NCI-H187 treated with DMSO at 0.1 percent for 48 hours (cell line): ENCODE measurements at regions not wholly inside any gene's neighbourhood (a gene's known extent, or its start where the extent isn't known, plus 50 kb on each side); places are given as distances from the start of the nearest gene placed in this dataset.
"Not testable (repeated sequence)": the region's sequence is repeated elsewhere in the genome, so short reads cannot be mapped to it uniquely, and the experiment has no call there.

ENCODE experiments used
- DNase-seq: peaks from one replicate; lab custom pipeline; 2025; lab: John Stamatoyannopoulos, UW

DNA sequence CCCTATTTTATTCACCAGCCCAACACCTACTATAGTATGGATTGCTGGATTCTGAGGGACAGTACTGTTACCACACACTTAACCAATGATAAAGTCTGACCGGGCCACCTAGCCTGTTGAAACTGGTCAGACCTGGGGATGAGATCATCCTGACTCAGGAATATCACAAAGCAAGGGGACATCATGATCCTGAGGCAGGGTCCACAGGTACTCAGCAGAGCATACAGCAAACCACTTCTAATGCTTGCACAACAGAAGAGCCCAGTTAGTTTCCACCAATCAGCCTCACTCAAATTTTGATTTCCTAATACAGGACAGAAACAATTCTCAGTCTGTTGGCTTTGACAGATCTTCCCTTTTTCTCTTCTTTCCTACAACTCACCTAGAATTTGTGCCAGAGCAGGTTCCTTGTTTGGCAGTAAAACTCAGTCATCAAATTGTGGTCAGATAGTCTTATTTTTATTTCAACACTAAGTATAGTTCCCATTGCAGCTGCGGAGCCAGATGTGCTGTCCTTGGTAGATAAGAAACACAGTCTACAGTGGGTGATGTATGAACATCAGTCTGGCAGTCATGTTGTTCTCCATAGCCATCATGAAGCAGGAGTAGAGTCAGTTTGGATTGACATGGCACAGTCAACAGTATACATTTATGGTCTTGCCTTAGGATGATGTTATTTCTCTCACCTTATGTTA is 90.1 kb upstream of the PRR23C start:
- no peak for DNase-seq

- DNase-seq = no peak
Measured at GRCh38 chr3:139135657-139136056, 91.0 kb upstream of the PRR23C start.

DNA sequence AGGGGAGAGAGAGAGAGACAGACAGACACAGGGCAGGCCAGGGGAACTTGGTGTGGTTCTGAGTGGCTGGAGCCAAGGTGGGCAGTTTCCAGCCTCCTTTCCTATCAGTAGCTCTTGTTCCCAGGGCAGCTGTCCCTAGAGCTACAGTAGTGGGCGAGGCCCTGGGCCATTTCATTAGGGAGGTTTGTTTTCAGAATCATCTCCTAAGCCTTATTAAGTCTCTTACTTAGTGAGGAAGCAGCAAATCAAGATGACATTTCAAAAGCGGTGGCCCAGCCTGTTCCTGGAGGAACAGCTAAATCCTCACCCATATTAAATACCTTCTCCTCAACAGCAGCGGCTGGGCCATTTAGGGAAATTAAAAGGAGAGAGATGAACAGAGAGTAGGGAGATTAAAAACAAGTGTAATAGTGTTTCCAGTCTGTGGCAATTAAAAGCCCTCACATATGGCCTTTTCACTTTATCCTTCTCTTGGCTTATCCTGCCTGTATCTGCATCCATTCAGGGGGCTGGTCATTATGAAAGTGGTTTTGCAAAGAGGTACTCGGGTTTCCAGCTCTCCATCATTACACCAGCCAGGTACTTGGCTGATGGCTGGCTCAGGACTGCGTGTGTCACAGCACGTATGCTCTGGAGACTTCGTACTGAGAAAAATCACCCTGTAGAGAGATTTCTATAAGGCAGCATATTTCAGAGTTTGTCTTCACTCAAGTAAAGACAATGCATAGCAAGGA is 91.9 kb upstream of the PRR23C start:
- DNase-seq = no peak

DNA sequence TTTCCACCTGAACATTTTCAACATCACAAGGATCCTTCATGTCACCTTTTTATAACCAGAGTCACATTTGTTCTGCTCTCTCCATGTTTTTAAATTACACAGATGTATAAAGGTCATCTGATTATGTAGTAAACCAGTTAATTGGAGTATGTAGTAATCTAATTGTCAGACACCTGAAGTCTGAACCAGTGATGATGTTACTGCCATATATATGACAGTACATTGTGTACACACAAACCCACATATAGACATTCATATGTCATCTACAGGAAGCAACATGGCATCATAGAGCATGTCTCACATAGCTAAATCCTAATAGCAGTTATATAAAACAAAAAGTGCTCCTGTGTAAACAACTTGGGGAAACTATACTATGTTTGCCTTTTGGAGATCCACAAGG is 95.9 kb upstream of the PRR23C start:
- no peak for DNase-seq

GRCh38 chr3:139145980-139146379 is 101.3 kb upstream of the PRR23C start:
- not testable (repeated sequence) for DNase-seq

DNA sequence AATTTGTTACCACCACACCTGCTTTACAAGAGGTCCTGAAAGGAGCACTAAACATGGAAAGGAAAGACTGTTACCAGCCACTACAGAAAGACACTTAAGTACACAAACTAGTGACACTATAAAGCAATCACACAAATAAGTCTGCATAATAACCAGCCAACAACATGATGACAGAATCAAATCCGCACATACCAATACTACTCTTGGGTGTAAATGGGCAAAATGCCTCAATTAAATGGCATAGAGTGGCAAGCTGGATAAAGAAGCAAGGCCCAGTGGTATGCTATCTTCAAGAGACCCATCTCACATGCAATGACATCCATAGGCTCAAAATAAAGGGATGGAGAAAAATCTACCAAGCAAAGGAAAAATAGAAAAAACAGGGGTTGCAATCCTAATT is 106.8 kb upstream of the PRR23C start:
- no peak for DNase-seq

DNA sequence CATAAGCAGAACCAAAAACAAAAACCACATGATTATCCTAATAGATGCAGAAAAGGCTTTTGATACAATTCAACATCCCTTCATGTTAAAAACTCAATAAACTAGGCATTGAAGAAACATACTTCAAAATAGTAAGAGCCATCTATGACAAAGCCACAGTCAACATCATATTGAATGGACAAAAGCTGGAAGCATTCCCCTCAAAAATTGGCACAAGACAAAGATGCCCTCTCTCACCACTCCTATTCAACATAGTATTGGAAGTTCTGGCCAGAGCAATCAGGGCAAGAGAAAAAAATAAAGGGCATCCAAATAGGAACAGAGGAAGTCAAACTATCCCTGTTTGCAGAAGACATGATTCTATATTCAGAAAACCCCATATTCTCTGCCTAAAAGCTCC is 108.7 kb upstream of the PRR23C start:
- not testable (repeated sequence) for DNase-seq

DNA sequence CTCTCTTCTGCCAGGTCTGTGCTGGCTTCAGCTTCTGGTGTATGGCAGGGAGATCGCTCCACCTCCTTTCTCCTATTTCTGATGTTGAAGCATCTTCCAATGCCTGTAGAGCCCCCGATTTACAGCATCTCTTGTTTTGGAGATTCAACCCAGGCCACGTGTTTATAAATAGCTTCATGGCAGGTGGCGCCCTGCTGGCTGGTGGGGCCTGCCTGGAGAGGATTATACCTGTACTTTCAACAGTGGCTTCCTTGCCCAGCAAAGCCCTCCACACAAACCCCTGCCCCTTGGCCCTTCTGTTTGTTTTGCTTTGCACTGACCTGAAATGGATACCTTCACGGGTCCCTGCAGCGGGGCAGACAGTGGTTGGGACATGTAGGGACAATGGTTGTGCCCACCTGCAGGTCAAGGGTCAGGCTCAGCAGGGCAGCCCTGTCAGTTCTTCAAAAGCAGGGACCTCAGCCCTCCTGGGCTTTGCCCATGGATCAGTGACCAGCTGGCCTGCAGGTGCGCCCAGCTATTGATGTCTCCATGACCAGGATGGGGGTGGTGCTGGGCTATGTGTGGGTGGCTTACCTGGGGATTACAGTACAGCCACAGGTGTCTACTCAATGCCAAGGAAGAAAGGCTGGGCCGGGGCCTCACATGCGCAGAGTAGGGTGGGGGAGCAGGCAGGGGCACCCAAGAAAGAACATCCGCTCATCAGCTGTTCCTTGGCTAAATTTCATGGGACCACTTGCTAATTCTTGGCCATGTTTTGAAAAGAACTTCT is 112.7 kb upstream of the PRR23C start:
- no peak for DNase-seq

- no peak for DNase-seq
Measured at GRCh38 chr3:139159356-139159755, 114.7 kb upstream of the PRR23C start.

GRCh38 chr3:139173372-139174108 is 128.8 kb upstream of the PRR23C start:
- DNase-seq = no peak

DNA sequence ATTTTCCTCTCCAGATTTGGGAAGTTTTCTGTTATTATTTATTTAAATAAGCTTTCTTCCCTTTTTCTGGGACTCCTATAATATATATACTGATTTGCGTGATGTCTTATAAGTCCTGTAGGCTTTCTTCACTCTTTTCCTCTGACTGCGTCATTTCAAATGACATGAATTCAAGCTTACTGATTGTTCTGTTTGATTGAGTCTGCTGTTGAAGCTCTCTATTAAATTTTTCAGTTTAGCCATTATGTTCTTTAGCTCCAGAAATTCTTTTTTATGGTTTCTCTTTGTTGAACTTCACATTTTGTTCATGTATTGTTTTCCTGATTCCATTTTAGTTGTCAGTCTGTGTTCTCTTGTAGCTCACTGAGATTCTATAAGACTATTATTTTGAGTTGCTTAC is 135.8 kb upstream of the PRR23C start:
- DNase-seq = no peak

DNA sequence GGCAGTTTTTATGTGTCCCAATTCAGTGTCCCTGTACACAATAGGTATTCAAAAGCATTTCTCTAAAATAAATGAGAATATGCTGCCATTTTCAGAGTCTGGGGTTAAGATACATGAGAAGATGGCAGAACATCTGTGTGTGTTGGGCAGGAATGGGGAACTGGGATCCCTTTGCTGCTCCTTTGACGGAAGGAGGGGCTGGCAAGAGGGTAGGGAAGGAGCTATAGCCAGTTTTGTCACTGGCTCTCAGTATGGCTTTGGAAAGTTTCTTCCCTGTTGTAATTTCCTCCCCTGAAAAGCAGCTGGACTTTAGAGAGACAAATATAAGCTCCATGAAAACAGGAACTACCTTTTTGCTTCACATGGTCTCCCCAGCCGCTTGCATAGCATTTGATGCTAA is 137.5 kb upstream of the PRR23C start:
- no peak for DNase-seq

DNA sequence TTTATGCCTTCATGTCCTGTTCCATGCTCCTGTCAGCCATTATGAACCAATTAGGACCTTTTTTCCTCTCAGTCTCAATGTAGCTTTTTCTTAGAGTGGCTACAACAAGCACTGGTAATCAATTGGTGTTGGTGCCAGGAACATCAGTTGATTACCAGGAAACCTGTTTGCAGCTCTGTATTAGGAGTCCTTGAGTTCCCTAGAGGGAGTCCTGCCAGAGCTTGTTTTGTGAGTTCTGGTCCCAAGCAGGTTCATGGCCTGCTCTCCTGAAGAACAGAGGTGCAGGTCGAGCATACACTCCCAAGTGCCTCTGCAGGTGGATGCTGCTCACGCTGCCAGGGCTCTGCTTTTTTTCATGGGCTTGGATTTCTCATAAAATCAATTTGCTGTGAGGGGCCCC is 137.9 kb upstream of the PRR23C start:
- no peak for DNase-seq

DNA sequence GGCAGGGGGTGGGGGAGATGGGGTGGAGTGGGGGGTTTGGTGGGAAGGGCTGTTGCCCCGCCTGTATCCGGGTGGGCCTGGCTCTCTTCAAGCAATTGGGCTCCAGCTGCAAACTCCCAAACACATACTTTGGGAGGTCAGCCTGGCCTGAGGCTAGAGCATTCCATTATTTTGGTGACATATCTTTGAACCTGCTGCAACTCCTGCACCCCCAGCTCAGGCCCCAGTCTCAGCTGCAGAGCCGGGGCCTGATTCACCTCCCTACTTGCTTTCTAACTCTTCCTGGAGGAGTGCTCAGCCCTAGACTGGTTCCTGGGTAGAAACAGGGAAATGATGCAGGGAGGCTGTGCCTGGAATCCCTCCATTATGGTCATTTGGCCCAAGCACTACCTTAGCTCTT is 140.8 kb upstream of the PRR23C start:
- no peak for DNase-seq

GRCh38 chr3:139187154-139187553 is 142.5 kb upstream of the PRR23C start:
- no peak for DNase-seq

- no peak for DNase-seq
Measured at GRCh38 chr3:139187648-139188047, 143.0 kb upstream of the PRR23C start.

GRCh38 chr3:139189943-139190342 is 145.3 kb upstream of the PRR23C start:
- DNase-seq = no peak

GRCh38 chr3:139194421-139194820 is 149.4 kb upstream of the MRPS22 start:
- not testable (repeated sequence) for DNase-seq

DNA sequence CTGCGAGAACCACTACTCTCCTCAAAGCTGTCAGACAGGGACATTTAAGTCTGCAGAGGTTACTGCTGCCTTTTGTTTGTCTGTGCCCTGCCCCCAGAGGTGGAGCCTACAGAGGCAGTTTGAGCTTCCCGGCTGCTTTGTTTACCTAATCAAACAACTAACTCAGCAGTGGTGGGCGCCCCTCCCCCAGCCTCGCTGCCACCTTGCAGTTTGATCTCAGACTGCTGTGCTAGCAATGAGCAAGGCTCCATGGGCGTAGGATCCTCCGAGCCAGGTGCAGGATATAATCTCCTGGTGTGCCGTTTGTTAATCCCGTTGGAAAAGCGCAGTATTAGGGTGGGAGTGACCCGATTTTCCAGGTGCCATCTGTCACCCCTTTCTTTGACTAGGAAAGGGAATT is 147.7 kb upstream of the MRPS22 start:
- DNase-seq = not testable (repeated sequence)

GRCh38 chr3:139197251-139197650 is 146.6 kb upstream of the MRPS22 start:
- DNase-seq = no peak

DNA sequence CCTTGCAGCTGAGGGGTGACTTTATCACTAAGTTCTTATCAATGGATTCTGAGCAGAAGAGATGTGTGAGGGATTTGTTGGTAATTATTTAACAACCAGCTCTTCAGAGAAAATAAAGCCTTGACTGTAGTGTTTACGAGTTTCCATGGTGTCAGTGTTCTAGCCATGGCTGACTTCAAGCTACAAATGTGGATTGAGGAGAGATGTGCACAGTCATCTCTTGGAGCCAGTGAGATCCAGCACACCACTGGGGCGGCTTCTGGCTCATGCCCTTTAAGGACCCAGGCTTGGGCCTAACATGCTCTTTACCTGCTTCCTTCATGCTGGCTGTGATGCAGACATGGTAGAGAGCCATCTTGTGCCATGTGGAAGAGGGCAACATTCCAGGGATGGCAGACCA is 145.6 kb upstream of the MRPS22 start:
- no peak for DNase-seq

GRCh38 chr3:139198929-139199328 is 144.9 kb upstream of the MRPS22 start:
- no peak for DNase-seq
